Tibial artery (tissue), 4 donors: ENCODE measurements at regions not wholly inside any gene's neighbourhood (a gene's known extent, or its start where the extent isn't known, plus 50 kb on each side); places are given as distances from the start of the nearest gene placed in this dataset.

Experiments used
- DNase-seq, 2 donors: peaks; one replicate each; pipeline ENCODE4 v3.0.0-alpha.2; 2019
- H3K27ac ChIP-seq, 2 donors: fragments of 200-600 bp; sonication (generic) in 1 of 2; 1 replicate in 1 of 2; 2 replicates in 1 of 2; pipeline ENCODE4 v1.5.1; 2018 to 2019; ENCODE audit warnings: mild to moderate bottlenecking in 1 of 2
- H3K27me3 ChIP-seq, 2 donors: fragments of 200-600 bp; sonication (generic) in 1 of 2; one replicate each; pipeline versions ENCODE4 v1.5.1 to v1.6.0; 2016 to 2019
- H3K36me3 ChIP-seq, 3 donors: fragments of 200-600 bp; sonication (generic) in 2 of 3; one replicate each; pipeline ENCODE4 v1.5.1; 2016 to 2019; ENCODE audit warnings: mild to moderate bottlenecking in 2 of 3
- H3K4me1 ChIP-seq, 4 donors: fragments of 200-600 bp; sonication (generic) in 2 of 4; 1 replicate in 3 of 4; 2 replicates in 1 of 4; pipeline ENCODE4 v1.5.1; 2016 to 2019
- H3K4me3 ChIP-seq, 2 donors: fragments of 200-600 bp; sonication (generic) in 1 of 2; 1 replicate in 1 of 2; 2 replicates in 1 of 2; pipeline ENCODE4 v1.5.1; 2018 to 2019; ENCODE audit warnings: mild to moderate bottlenecking in 2 of 2
- H3K9me3 ChIP-seq, 3 donors: fragments of 200-600 bp; sonication (generic) in 1 of 3; one replicate each; pipeline ENCODE4 v1.5.1; 2016 to 2019
- CTCF ChIP-seq, 2 experiments: fragments of 200-600 bp in 1 of 2; fragments of 450-650 bp in 1 of 2; IDR thresholded peaks; one replicate each; pipeline ENCODE4 v1.5.1; 2017 to 2019; ENCODE audit warnings: antibody characterized with exemption in 2 of 2, mild to moderate bottlenecking in 1 of 2, moderate library complexity in 1 of 2
- intact Hi-C: fragments of 100-400 bp; cut with DNase I; formaldehyde crosslinking; loops from one replicate; pipeline ENCODE4 v1.15.0; 2023; ENCODE audit warnings: low total_unique reads

GRCh38 chr4:3673176-3673575 is 93.0 kb upstream of the ADRA2C start:
- intact Hi-C loops, result no loop called here
- no peaks in the 10 kb centered on the region for H3K9me3 ChIP-seq
- no peak for DNase-seq
- TF ChIP-seq CTCF (IDR thresholded peaks at IDR 0.05), result no peak
- H3K4me3 ChIP-seq, result no peak overlapping the region
- no peaks in the 10 kb centered on the region for H3K36me3 ChIP-seq
- H3K4me1 ChIP-seq, result no peaks in the 10 kb centered on the region
- H3K27me3 ChIP-seq, result peaks cover 0 to 25% of the 10 kb centered on the region in 2 donors
- no peak overlapping the region for H3K27ac ChIP-seq

GRCh38 chr4:3672465-3672831 is 93.7 kb upstream of the ADRA2C start:
- TF ChIP-seq CTCF (IDR thresholded peaks at IDR 0.05), result no peak
- Histone ChIP-seq H3K36me3 (no peaks in the 10 kb centered on the region), H3K4me1 (no peaks in the 10 kb centered on the region), H3K9me3 (no peaks in the 10 kb centered on the region), H3K4me3 (no peak overlapping the region), H3K27me3 (peaks cover 0 to 23% of the 10 kb centered on the region in 2 donors), H3K27ac (no peak overlapping the region)
- DNase-seq, result no peak
- intact Hi-C loops, result no loop called here

- intact Hi-C loops, result no loop called here
- Histone ChIP-seq H3K27me3 (peaks cover 0 to 17% of the 10 kb centered on the region in 2 donors), H3K27ac (no peak overlapping the region), H3K4me1 (no peaks in the 10 kb centered on the region), H3K4me3 (no peak overlapping the region), H3K9me3 (peaks cover 0 to 5% (median 0%) of the 10 kb centered on the region in 3 donors), H3K36me3 (no peaks in the 10 kb centered on the region)
- TF ChIP-seq CTCF (IDR thresholded peaks at IDR 0.05), result no peak
- no peak for DNase-seq
Measured at GRCh38 chr4:3671571-3672464, 94.4 kb upstream of the ADRA2C start.

GRCh38 chr4:3670521-3671519 is 95.4 kb upstream of the ADRA2C start:
- Histone ChIP-seq H3K9me3 (peaks cover 0 to 8% (median 0%) of the 10 kb centered on the region in 3 donors), H3K4me1 (no peaks in the 10 kb centered on the region), H3K36me3 (no peaks in the 10 kb centered on the region), H3K27ac (no peak overlapping the region), H3K4me3 (no peak overlapping the region), H3K27me3 (peaks cover 0 to 8% of the 10 kb centered on the region in 2 donors)
- no peak for TF ChIP-seq CTCF (IDR thresholded peaks at IDR 0.05)
- no peak for DNase-seq
- intact Hi-C loops, result no loop called here

- Histone ChIP-seq H3K4me3 (no peak overlapping the region), H3K4me1 (no peaks in the 10 kb centered on the region), H3K27me3 (no peaks in the 10 kb centered on the region), H3K9me3 (peaks cover 0 to 8% (median 0%) of the 10 kb centered on the region in 3 donors), H3K27ac (no peak overlapping the region), H3K36me3 (no peaks in the 10 kb centered on the region)
- no peak for TF ChIP-seq CTCF (IDR thresholded peaks at IDR 0.05)
- no peak for DNase-seq
- intact Hi-C loops, result no loop called here
Measured at GRCh38 chr4:3669553-3669949, 96.6 kb upstream of the ADRA2C start.
